ENCODE measurements at regions not wholly inside any gene's neighbourhood (a gene's known extent, or its start where the extent isn't known, plus 50 kb on each side); places are given as distances from the start of the nearest gene placed in this dataset.

DNA sequence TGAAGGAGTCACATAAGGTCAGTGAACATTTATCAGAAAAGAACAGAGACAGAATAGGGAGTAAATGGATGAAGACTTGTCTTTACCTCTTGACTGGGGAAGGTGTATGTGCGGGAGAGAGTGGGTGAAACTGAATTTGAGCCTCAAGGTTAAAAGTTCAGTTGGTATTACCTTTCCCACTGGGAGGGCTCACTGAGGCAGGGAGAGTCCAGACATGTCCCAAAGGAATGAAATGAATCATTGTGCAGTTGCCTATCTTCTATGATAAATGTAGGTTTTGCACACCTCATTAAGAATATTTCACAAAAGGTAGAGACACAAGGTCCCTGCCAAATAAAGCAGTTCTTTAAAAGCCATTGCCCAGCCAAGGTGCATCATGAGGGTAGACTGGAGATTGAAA lies 105.2 kb downstream of the KCNA5 start:
- BruUV-seq (replicated peaks): no TSS peak
- ATAC-seq: no peak

DNA sequence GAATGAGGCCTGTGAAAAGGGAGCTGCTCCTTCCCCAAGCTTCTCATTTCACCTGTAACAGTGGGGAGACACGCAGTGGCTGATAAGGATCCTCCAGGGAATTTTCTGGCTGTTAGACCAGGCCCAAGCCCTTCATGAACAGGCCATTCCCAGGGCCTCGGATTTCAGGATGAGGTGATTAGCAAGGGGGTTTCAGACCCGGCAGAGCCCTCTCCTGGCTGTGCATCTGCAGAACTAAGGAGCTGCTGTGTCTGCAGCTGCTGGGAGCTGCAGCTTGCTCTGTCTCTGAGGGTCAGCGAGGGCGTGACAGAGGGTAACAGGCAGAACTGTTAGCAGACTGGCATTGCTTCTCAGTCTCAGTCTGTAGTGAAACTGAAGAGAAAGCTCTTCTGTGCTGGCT lies 110.4 kb downstream of the KCNA5 start:
- ChIA-PET POLR2A (no interaction called here), CTCF (no interaction called here), SMC1A (ENCODE audit: uncharacterized antibody, unreplicated experiment) (no interaction called here), RAD21 (ENCODE audit: unreplicated experiment) (no interaction called here)
- Histone ChIP-seq H3K4me1 (ENCODE audit: control insufficient read depth, insufficient read depth, low read length) (no peaks in the 10 kb centered on the region), H3K9me3 (replicated peaks; ENCODE audit: control insufficient read depth, insufficient read depth, low read length) (no peaks in the 10 kb centered on the region), H4K20me1 (ENCODE audit: control insufficient read depth, insufficient read depth) (no peaks in the 10 kb centered on the region), H3K4me2 (ENCODE audit: control insufficient read depth, insufficient read depth) (no peak overlapping the region), H3K27ac (ENCODE audit: control insufficient read depth, insufficient read depth) (no peak overlapping the region), H3K27me3 (replicated peaks in 1 of 2; ENCODE audit: control insufficient read depth in 2 of 2, insufficient read depth in 2 of 2, low read length in 1 of 2) (peaks cover 0 to 11% of the 10 kb centered on the region in 2 experiments), H3K79me2 (ENCODE audit: control insufficient read depth, insufficient read depth, low read length) (no peaks in the 10 kb centered on the region), H3K36me3 (ENCODE audit: control insufficient read depth in 2 of 2, insufficient read depth in 2 of 2, low read length in 1 of 2) (no peaks in the 10 kb centered on the region), H3K4me3 (no peak overlapping the region), H2AFZ (ENCODE audit: control insufficient read depth, low read depth, low read length) (no peak overlapping the region), H3K9ac (ENCODE audit: control insufficient read depth, insufficient read depth, low read length) (no peak overlapping the region)
- TF ChIP-seq NR2C2 (IDR thresholded peaks at IDR 0.05; ENCODE audit: borderline replicate concordance, control insufficient read depth, insufficient read length, low read depth): no peak
- TF ChIP-seq EED (IDR thresholded peaks at IDR 0.05; ENCODE audit: low read depth): no peak
- no peak for TF ChIP-seq PAX8 (IDR thresholded peaks at IDR 0.05)
- TF ChIP-seq CHD4 (IDR thresholded peaks at IDR 0.05): no peak
- TF ChIP-seq ESRRA (IDR thresholded peaks at IDR 0.05; ENCODE audit: low read length): no peak
- TF ChIP-seq ZNF24 (IDR thresholded peaks at IDR 0.05): no peak
- no peak for TF ChIP-seq GATAD2B (conservative IDR thresholded peaks at IDR 0.05; ENCODE audit: low read depth)
- TF ChIP-seq TBL1XR1 (IDR thresholded peaks at IDR 0.05; ENCODE audit: low read depth, low read length): no peak
- TF ChIP-seq, protein P1, sequence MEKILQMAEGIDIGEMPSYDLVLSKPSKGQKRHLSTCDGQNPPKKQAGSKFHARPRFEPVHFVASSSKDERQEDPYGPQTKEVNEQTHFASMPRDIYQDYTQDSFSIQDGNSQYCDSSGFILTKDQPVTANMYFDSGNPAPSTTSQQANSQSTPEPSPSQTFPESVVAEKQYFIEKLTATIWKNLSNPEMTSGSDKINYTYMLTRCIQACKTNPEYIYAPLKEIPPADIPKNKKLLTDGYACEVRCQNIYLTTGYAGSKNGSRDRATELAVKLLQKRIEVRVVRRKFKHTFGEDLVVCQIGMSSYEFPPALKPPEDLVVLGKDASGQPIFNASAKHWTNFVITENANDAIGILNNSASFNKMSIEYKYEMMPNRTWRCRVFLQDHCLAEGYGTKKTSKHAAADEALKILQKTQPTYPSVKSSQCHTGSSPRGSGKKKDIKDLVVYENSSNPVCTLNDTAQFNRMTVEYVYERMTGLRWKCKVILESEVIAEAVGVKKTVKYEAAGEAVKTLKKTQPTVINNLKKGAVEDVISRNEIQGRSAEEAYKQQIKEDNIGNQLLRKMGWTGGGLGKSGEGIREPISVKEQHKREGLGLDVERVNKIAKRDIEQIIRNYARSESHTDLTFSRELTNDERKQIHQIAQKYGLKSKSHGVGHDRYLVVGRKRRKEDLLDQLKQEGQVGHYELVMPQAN (conservative IDR thresholded peaks at IDR 0.05): no peak
- TF ChIP-seq, protein P2, sequence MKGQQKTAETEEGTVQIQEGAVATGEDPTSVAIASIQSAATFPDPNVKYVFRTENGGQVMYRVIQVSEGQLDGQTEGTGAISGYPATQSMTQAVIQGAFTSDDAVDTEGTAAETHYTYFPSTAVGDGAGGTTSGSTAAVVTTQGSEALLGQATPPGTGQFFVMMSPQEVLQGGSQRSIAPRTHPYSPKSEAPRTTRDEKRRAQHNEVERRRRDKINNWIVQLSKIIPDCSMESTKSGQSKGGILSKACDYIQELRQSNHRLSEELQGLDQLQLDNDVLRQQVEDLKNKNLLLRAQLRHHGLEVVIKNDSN (IDR thresholded peaks at IDR 0.05; ENCODE audit: borderline replicate concordance, extremely low read length, insufficient read depth, low read depth, low read length): no peak
- no peak for TF ChIP-seq NFIC (IDR thresholded peaks at IDR 0.05; ENCODE audit: low read depth, low read length)
- no peak for TF ChIP-seq YY1 (IDR thresholded peaks at IDR 0.05; ENCODE audit: low read depth, low read length)
- no peak for TF ChIP-seq PML (IDR thresholded peaks at IDR 0.05; ENCODE audit: low read length)
- no peak for TF ChIP-seq ASH2L (IDR thresholded peaks at IDR 0.05; ENCODE audit: borderline replicate concordance, low read depth)
- no peak for ATAC-seq
- intact Hi-C loops (cut with micrococcal nuclease; ENCODE audit: unreplicated experiment): no loop called here
- in situ Hi-C loops (cut with MboI): no loop called here
- no TSS peak for BruUV-seq (replicated peaks)
- no peak for FAIRE-seq
- DNase-seq (ENCODE audit: low read depth, low spot score): no peak
- WGBS (ENCODE audit: insufficient coverage, insufficient replicate concordance, low lambda C conversion rate, missing lambda C conversion rate): 14% methylated on average over 5 of the region's 5 CpGs

More for the DNA sequence above, 105.2 kb downstream of the KCNA5 start:
- no peaks in the 10 kb centered on the region for H3K79me2 ChIP-seq (ENCODE audit: control insufficient read depth, insufficient read depth, low read length)
- H3K9ac ChIP-seq (ENCODE audit: control insufficient read depth, insufficient read depth, low read length): no peak overlapping the region
- intact Hi-C loops (cut with micrococcal nuclease; ENCODE audit: unreplicated experiment): no loop called here
- TF ChIP-seq ASH2L (IDR thresholded peaks at IDR 0.05; ENCODE audit: borderline replicate concordance, low read depth) (no peak), SUZ12 (IDR thresholded peaks at IDR 0.05; ENCODE audit: unreplicated experiment) (no peak)
- no peak overlapping the region for H3K4me2 ChIP-seq (ENCODE audit: control insufficient read depth, insufficient read depth)
- H3K4me1 ChIP-seq (ENCODE audit: control insufficient read depth, insufficient read depth, low read length): no peaks in the 10 kb centered on the region
- RAD21 ChIA-PET (ENCODE audit: unreplicated experiment): no interaction called here
- in situ Hi-C loops (cut with MboI): no loop called here
- peaks cover 0 to 5% of the 10 kb centered on the region in 2 experiments; a peak in 3 of 4 replicates for H3K27me3 ChIP-seq (replicated peaks in 1 of 2; ENCODE audit: control insufficient read depth in 2 of 2, insufficient read depth in 2 of 2, low read length in 1 of 2)
- SMC1A ChIA-PET (ENCODE audit: uncharacterized antibody, unreplicated experiment): no interaction called here
- no peak for FAIRE-seq
- H3K9me3 ChIP-seq (replicated peaks; ENCODE audit: control insufficient read depth, insufficient read depth, low read length): no peaks in the 10 kb centered on the region
- no peak overlapping the region for H3K4me3 ChIP-seq
- H2AFZ ChIP-seq (ENCODE audit: control insufficient read depth, low read depth, low read length): no peak overlapping the region
- CTCF ChIA-PET: no interaction called here
- POLR2A ChIA-PET: no interaction called here
- DNase-seq (ENCODE audit: low read depth, low spot score): no peak
- no peaks in the 10 kb centered on the region for H4K20me1 ChIP-seq (ENCODE audit: control insufficient read depth, insufficient read depth)
- H3K27ac ChIP-seq (ENCODE audit: control insufficient read depth, insufficient read depth): no peak overlapping the region
- H3K36me3 ChIP-seq (ENCODE audit: control insufficient read depth in 2 of 2, insufficient read depth in 2 of 2, low read length in 1 of 2): no peaks in the 10 kb centered on the region
- WGBS (ENCODE audit: insufficient coverage, insufficient replicate concordance, low lambda C conversion rate, missing lambda C conversion rate): 0% methylated on average over 1 of the region's 1 CpG

Data from GM12878 (cell line).